ENCODE measurements at regions not wholly inside any gene's neighbourhood (a gene's known extent, or its start where the extent isn't known, plus 50 kb on each side); places are given as distances from the start of the nearest gene placed in this dataset.

DNA sequence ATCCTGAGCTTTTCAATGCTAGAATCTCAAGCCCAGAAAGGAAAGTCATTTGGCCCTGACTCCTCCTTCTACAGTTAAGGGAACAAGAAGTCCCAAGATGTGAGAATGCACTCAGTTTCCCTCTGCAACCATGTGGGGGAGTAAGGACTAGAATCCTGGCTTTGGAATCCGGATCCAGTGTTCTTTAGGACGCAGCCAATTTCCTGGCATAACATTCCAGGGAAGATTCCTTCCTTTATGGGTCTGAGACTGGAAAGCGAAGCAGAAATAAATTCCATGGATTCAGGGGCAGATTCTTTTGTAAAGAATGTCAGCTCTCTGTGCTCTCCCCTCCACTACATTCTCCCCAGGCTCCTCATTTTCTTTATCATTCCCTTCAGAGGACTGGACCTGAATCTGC is 151.8 kb upstream of the SOX14 start:
- TF ChIP-seq POLR2A (IDR thresholded peaks at IDR 0.05) (no peak), CTCF (IDR thresholded peaks at IDR 0.05) (no peak)
